ENCODE measurements at regions not wholly inside any gene's neighbourhood (a gene's known extent, or its start where the extent isn't known, plus 50 kb on each side); places are given as distances from the start of the nearest gene placed in this dataset.

DNA sequence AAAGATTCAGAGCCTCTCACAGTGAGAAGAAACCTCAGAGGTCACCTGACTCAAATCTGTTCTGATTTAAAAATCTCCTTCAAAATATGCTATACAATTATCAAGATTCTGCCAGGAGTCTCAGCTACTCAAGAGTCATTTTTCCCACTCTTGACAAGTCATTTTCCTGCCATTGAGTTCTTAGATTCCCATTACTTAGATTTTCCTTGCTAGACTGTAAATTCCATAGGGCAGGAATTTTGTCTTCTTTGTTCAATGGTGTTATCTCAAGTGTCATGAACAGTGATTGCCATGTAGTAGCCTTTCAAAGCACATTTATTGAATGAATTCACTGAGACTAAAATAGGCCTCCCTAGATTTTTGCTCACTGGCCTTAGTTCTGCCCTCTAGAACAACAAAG lies 95.9 kb downstream of the PCTP start:
- TF ChIP-seq POLR2A (IDR thresholded peaks at IDR 0.05): no peak
- TF ChIP-seq, protein P1, sequence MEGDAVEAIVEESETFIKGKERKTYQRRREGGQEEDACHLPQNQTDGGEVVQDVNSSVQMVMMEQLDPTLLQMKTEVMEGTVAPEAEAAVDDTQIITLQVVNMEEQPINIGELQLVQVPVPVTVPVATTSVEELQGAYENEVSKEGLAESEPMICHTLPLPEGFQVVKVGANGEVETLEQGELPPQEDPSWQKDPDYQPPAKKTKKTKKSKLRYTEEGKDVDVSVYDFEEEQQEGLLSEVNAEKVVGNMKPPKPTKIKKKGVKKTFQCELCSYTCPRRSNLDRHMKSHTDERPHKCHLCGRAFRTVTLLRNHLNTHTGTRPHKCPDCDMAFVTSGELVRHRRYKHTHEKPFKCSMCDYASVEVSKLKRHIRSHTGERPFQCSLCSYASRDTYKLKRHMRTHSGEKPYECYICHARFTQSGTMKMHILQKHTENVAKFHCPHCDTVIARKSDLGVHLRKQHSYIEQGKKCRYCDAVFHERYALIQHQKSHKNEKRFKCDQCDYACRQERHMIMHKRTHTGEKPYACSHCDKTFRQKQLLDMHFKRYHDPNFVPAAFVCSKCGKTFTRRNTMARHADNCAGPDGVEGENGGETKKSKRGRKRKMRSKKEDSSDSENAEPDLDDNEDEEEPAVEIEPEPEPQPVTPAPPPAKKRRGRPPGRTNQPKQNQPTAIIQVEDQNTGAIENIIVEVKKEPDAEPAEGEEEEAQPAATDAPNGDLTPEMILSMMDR (IDR thresholded peaks at IDR 0.05): no peak
